Endothelial cell of umbilical vein (primary cell): ENCODE measurements at regions not wholly inside any gene's neighbourhood (a gene's known extent, or its start where the extent isn't known, plus 50 kb on each side); places are given as distances from the start of the nearest gene placed in this dataset.

Experiments
- BruUV-seq: library from RNA; stranded (reverse); fragments of 400-500 nt; replicated peaks from 2 replicates; lab custom pipeline; 2021; lab: Mats Ljungman, UMichigan
- CTCF ChIA-PET: fragments of 300-600, 350-600 bp; sonication (Branson Sonifier 250); formaldehyde crosslinking; loops from one replicate; lab custom pipeline; 2021; ENCODE audit warnings: antibody characterized with exemption, inconsistent platforms; lab: Charles Lee
- POLR2A ChIA-PET: fragments of 300-600, 350-600 bp; sonication (Branson Sonifier 250); formaldehyde crosslinking; loops from one replicate; lab custom pipeline; 2021; ENCODE audit warnings: antibody characterized with exemption, inconsistent platforms; lab: Charles Lee
- DNase-seq: peaks from one replicate; pipeline ENCODE4 v3.0.0-alpha.2; 2011; ENCODE audit warnings: low read depth, low spot score
- FAIRE-seq: peaks from 2 replicates; lab custom pipeline; 2011; peaks lifted over from hg19 to GRCh38; lab: Jason Lieb, UNC
- H2AFZ ChIP-seq: 2 replicates; pipeline ENCODE4 v1.6.0; 2012; ENCODE audit warnings: low read depth, low read length, control low read depth, inconsistent platforms
- H3K27ac ChIP-seq: 2 replicates; pipeline ENCODE4 v1.5.1; 2011; ENCODE audit warnings: low read depth, mild to moderate bottlenecking, control low read depth, low read length, moderate library complexity; ENCODE audit not compliant: insufficient read depth
- H3K27me3 ChIP-seq, 2 experiments: 2 replicates each; pipeline versions ENCODE4 v1.6.0 to v1.6.1; 2011; ENCODE audit warnings: low read length in 2 of 2, mixed read lengths in 1 of 2; ENCODE audit not compliant: control insufficient read depth in 2 of 2, insufficient read depth in 2 of 2
- H3K36me3 ChIP-seq, 2 experiments: 2 replicates in 1 of 2; 3 replicates in 1 of 2; pipeline ENCODE4 v1.5.1; 2011; ENCODE audit warnings: low read length in 2 of 2, mild to moderate bottlenecking in 1 of 2, moderate library complexity in 1 of 2; ENCODE audit not compliant: control insufficient read depth in 2 of 2, insufficient read depth in 2 of 2; ENCODE audit errors: extremely low read depth in 1 of 2
- H3K4me1 ChIP-seq: 3 replicates; pipeline ENCODE4 v1.5.1; 2011; ENCODE audit warnings: mild to moderate bottlenecking, low read length; ENCODE audit not compliant: control insufficient read depth, insufficient read depth; ENCODE audit errors: extremely low read depth
- H3K4me2 ChIP-seq: 2 replicates; pipeline ENCODE4 v1.6.1; 2011; ENCODE audit warnings: low read length, control low read depth, mixed read lengths; ENCODE audit not compliant: insufficient read depth
- H3K4me3 ChIP-seq, 3 experiments: fragments of 200-600 bp in 1 of 3; sonication (generic), shearing (Covaris generic) in 1 of 3; replicated peaks in 1 of 3; 2 replicates each; pipeline ENCODE4 v1.5.1; 2011 to 2016; ENCODE audit warnings: control low read depth in 3 of 3, low read length in 3 of 3, mild to moderate bottlenecking in 2 of 3, inconsistent platforms in 1 of 3, low read depth in 1 of 3, moderate library complexity in 1 of 3; ENCODE audit not compliant: insufficient read depth in 1 of 3
- H3K79me2 ChIP-seq: 2 replicates; pipeline ENCODE4 v1.6.0; 2012; ENCODE audit warnings: low read length, inconsistent platforms; ENCODE audit not compliant: control insufficient read depth, insufficient read depth
- H3K9ac ChIP-seq: replicated peaks from 2 replicates; pipeline ENCODE3; 2011; ENCODE audit warnings: low read length, control low read depth; ENCODE audit not compliant: insufficient read depth; ENCODE audit errors: extremely low read depth
- H3K9me1 ChIP-seq: replicated peaks from 3 replicates; pipeline ENCODE4 v1.6.0; 2011; ENCODE audit warnings: mild to moderate bottlenecking, low read length; ENCODE audit not compliant: control insufficient read depth, insufficient read depth; ENCODE audit errors: extremely low read depth
- H3K9me3 ChIP-seq: replicated peaks from 2 replicates; pipeline ENCODE4 v1.5.1; 2012; ENCODE audit warnings: low read length, inconsistent platforms; ENCODE audit not compliant: control insufficient read depth, insufficient read depth
- H4K20me1 ChIP-seq: replicated peaks from 2 replicates; pipeline ENCODE3; 2011; ENCODE audit warnings: mild to moderate bottlenecking, low read length; ENCODE audit not compliant: control insufficient read depth, insufficient read depth; ENCODE audit errors: extremely low read depth
- EZH2 ChIP-seq: IDR thresholded peaks from 2 replicates; pipeline ENCODE4 v1.6.1; 2012; ENCODE audit warnings: borderline replicate concordance, low read depth, mild to moderate bottlenecking, moderate library complexity, low read length, inconsistent platforms; ENCODE audit not compliant: severe bottlenecking
- FOS ChIP-seq: IDR thresholded peaks from 2 replicates; pipeline ENCODE4 v1.6.1; 2011; ENCODE audit warnings: mild to moderate bottlenecking, low read length, moderate library complexity, borderline replicate concordance; ENCODE audit not compliant: insufficient read depth
- GATA2 ChIP-seq: IDR thresholded peaks from 2 replicates; pipeline ENCODE4 v1.7.0; 2011; ENCODE audit warnings: low read depth, mild to moderate bottlenecking, moderate library complexity, mixed read lengths, low read length; ENCODE audit not compliant: insufficient read length, insufficient read depth
- JUN ChIP-seq: IDR thresholded peaks from 2 replicates; pipeline ENCODE4 v1.6.1; 2011; ENCODE audit warnings: borderline replicate concordance, low read depth; ENCODE audit not compliant: insufficient read length, insufficient read depth
- MYC ChIP-seq: IDR thresholded peaks from one replicate; pipeline ENCODE4 v1.6.1; 2011; ENCODE audit warnings: mild to moderate bottlenecking, low read depth, low read length
- POLR2A ChIP-seq: IDR thresholded peaks from 2 replicates; pipeline ENCODE4 v1.6.1; 2012; ENCODE audit warnings: low read depth, mild to moderate bottlenecking, control low read depth, low read length
- POLR2AphosphoS5 ChIP-seq: IDR thresholded peaks from 2 replicates; pipeline ENCODE4 v1.6.1; 2012; ENCODE audit warnings: low read depth, mild to moderate bottlenecking, control low read depth, low read length, moderate library complexity; ENCODE audit not compliant: insufficient read depth
- dilution Hi-C: fragments of 300-500 bp; cut with MboI; formaldehyde crosslinking; loops from one replicate; pipeline ENCODE4 v1.15.0; 2019; ENCODE audit warnings: low sequenced_read_pairs; ENCODE audit not compliant: extremely low pct_ligation_motif_present
- intact Hi-C: fragments of 100-400 bp; cut with micrococcal nuclease; formaldehyde crosslinking; loops from one replicate; pipeline ENCODE4 v1.10.0; 2022
- TF ChIP-seq, protein P1 (sequence below), 2 donors: IDR thresholded peaks; 1 replicate in 1 of 2; 2 replicates in 1 of 2; pipeline ENCODE4 v1.5.1; 2011; ENCODE audit warnings: low read length in 2 of 2, mild to moderate bottlenecking in 2 of 2, moderate library complexity in 2 of 2, control low read depth in 1 of 2, inconsistent platforms in 1 of 2, low read depth in 1 of 2; ENCODE audit not compliant: insufficient read depth in 1 of 2; ENCODE audit errors: extremely low read depth in 1 of 2
- TF ChIP-seq, protein P2 (sequence below): IDR thresholded peaks from 2 replicates; pipeline ENCODE4 v1.6.1; 2011; ENCODE audit not compliant: insufficient read depth, insufficient read length

DNA sequence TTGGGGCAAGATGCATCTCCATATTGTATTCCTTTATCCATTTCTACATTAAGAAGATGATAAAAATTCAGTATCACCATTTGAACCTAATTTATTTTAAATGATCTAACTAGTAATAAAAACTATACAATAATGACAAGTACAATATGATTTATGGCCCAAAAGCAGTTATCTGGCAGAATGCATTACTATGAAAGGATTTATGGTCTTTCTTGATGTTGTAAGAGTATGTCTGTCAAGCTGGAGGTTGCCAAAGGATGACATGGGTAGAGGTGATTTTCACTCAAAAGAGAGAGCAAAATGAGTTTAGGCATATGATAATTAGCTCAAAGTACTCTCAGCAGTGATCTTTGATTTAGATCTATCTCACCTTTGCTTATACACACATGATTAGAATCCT lies 54.2 kb upstream of the MAP2 start:
- dilution Hi-C loops (no loop called here), intact Hi-C loops (loop anchor here (1.0 to 10.0 kb wide), 3 partner anchors 55 to 805 kb away; partner anchors contain the start of genes KANSL1L and MAP2)
- no peaks in the 10 kb centered on the region for H3K9me3 ChIP-seq
- H3K79me2 ChIP-seq = no peaks in the 10 kb centered on the region
- TF ChIP-seq, protein P1, sequence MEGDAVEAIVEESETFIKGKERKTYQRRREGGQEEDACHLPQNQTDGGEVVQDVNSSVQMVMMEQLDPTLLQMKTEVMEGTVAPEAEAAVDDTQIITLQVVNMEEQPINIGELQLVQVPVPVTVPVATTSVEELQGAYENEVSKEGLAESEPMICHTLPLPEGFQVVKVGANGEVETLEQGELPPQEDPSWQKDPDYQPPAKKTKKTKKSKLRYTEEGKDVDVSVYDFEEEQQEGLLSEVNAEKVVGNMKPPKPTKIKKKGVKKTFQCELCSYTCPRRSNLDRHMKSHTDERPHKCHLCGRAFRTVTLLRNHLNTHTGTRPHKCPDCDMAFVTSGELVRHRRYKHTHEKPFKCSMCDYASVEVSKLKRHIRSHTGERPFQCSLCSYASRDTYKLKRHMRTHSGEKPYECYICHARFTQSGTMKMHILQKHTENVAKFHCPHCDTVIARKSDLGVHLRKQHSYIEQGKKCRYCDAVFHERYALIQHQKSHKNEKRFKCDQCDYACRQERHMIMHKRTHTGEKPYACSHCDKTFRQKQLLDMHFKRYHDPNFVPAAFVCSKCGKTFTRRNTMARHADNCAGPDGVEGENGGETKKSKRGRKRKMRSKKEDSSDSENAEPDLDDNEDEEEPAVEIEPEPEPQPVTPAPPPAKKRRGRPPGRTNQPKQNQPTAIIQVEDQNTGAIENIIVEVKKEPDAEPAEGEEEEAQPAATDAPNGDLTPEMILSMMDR (IDR thresholded peaks at IDR 0.05; ENCODE audit: extremely low read depth in 1 of 2, insufficient read depth in 1 of 2, low read depth in 1 of 2, low read length in 2 of 2) = no peak
- no peak for TF ChIP-seq POLR2A
- no peak for TF ChIP-seq FOS
- TF ChIP-seq GATA2 = no peak
- no peak for TF ChIP-seq POLR2AphosphoS5
- TF ChIP-seq EZH2 = no peak
- no peak for TF ChIP-seq MYC
- TF ChIP-seq JUN = no peak
- TF ChIP-seq, protein P2, sequence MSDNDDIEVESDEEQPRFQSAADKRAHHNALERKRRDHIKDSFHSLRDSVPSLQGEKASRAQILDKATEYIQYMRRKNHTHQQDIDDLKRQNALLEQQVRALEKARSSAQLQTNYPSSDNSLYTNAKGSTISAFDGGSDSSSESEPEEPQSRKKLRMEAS = no peak
- BruUV-seq = no TSS peak
- FAIRE-seq (no peak), DNase-seq (no peak)
- no peak overlapping the region for H3K4me3 ChIP-seq
- no peaks in the 10 kb centered on the region for H3K27me3 ChIP-seq
- H3K9ac ChIP-seq = no peak overlapping the region
- H2AFZ ChIP-seq = no peak overlapping the region
- peak overlapping the region; percentile 4 for H3K27ac ChIP-seq
- H3K4me1 ChIP-seq = peaks cover 23% of the 10 kb centered on the region
- CTCF ChIA-PET = interaction anchor here (1.2 to 4.1 kb wide), 8 partner anchors 10 to 208 kb away, joined by 3 to 31 read pairs (median 8); partner anchors contain the start of gene MAP2
- peak overlapping the region; percentile 16 for H3K4me2 ChIP-seq
- no peaks in the 10 kb centered on the region for H4K20me1 ChIP-seq
- no peaks in the 10 kb centered on the region for H3K9me1 ChIP-seq
- no peaks in the 10 kb centered on the region for H3K36me3 ChIP-seq
- POLR2A ChIA-PET = no interaction called here
